GM23338 (cell line): ENCODE measurements at regions not wholly inside any gene's neighbourhood (a gene's known extent, or its start where the extent isn't known, plus 50 kb on each side); places are given as distances from the start of the nearest gene placed in this dataset.

Experiments used
- ATAC-seq: fragments of 200-7000 bp; cut with Tn5 transposase; 3 replicates; pipeline ENCODE4 v1.9.1; 2020
- DNase-seq: peaks from one replicate; pipeline ENCODE4 v3.0.0-alpha.2; 2015; ENCODE audit warnings: low spot score
- H2AFZ ChIP-seq: fragments of 200-600 bp; sonication (generic); 2 replicates; pipeline ENCODE4 v1.8.0; 2016; ENCODE audit warnings: antibody characterized with exemption, mild to moderate bottlenecking, moderate library complexity
- H3F3A ChIP-seq: fragments of 200-600 bp; sonication (generic); replicated peaks from 2 replicates; pipeline ENCODE4 v1.8.0; 2017; ENCODE audit warnings: antibody characterized with exemption, mixed run types, low read depth
- H3K27ac ChIP-seq: fragments of 200-600 bp; sonication (generic); 2 replicates; pipeline ENCODE4 v1.6.1; 2016; ENCODE audit warnings: low read depth
- H3K27me3 ChIP-seq: fragments of 200-600 bp; sonication (generic); 2 replicates; pipeline ENCODE4 v1.8.0; 2016; ENCODE audit warnings: mild to moderate bottlenecking, mixed run types, moderate library complexity; ENCODE audit not compliant: insufficient read depth
- H3K36me3 ChIP-seq: fragments of 200-600 bp; sonication (generic); 2 replicates; pipeline ENCODE4 v1.8.0; 2016; ENCODE audit warnings: mild to moderate bottlenecking; ENCODE audit not compliant: insufficient read depth
- H3K4me1 ChIP-seq: fragments of 200-600 bp; sonication (generic); 2 replicates; pipeline ENCODE4 v1.8.0; 2016; ENCODE audit warnings: mild to moderate bottlenecking, moderate library complexity; ENCODE audit not compliant: insufficient read depth
- H3K4me2 ChIP-seq: fragments of 200-600 bp; sonication (generic); 2 replicates; pipeline ENCODE4 v1.7.1; 2017; ENCODE audit warnings: mixed run types
- H3K4me3 ChIP-seq: fragments of 200-600 bp; sonication (generic); 2 replicates; pipeline ENCODE4 v1.6.1; 2016; ENCODE audit warnings: mixed run types
- H3K79me2 ChIP-seq: fragments of 200-600 bp; sonication (generic); replicated peaks from 2 replicates; pipeline ENCODE4 v1.8.0; 2017; ENCODE audit warnings: mild to moderate bottlenecking; ENCODE audit not compliant: insufficient read depth
- H3K9me2 ChIP-seq: fragments of 200-600 bp; sonication (generic); 2 replicates; pipeline ENCODE4 v1.8.0; 2017; ENCODE audit not compliant: insufficient read depth
- H4K20me1 ChIP-seq: fragments of 200-600 bp; sonication (generic); replicated peaks from 2 replicates; pipeline ENCODE4 v1.8.0; 2017; ENCODE audit warnings: mild to moderate bottlenecking; ENCODE audit not compliant: insufficient read depth
- H3K27ac Mint-ChIP-seq: 2 replicates; pipeline ENCODE4 v1.8.0; 2020; ENCODE audit warnings: inconsistent platforms, mild to moderate bottlenecking, moderate library complexity, mixed read lengths
- H3K27me3 Mint-ChIP-seq: 3 replicates; pipeline ENCODE4 v1.8.0; 2022; ENCODE audit warnings: low read depth, mild to moderate bottlenecking, moderate library complexity, mixed read lengths, inconsistent platforms; ENCODE audit not compliant: insufficient read depth, poor library complexity
- H3K36me3 Mint-ChIP-seq: 3 replicates; pipeline ENCODE4 v1.8.0; 2021; ENCODE audit warnings: low read depth, mild to moderate bottlenecking, inconsistent platforms, moderate library complexity, mixed read lengths
- H3K4me1 Mint-ChIP-seq: 3 replicates; pipeline ENCODE4 v1.8.0; 2020; ENCODE audit warnings: mild to moderate bottlenecking, inconsistent platforms, mixed read lengths
- H3K4me3 Mint-ChIP-seq: 3 replicates; pipeline ENCODE4 v1.8.0; 2021; ENCODE audit warnings: moderate library complexity, mild to moderate bottlenecking, inconsistent platforms, mixed read lengths
- H3K9me3 Mint-ChIP-seq: 3 replicates; pipeline ENCODE4 v1.8.0; 2020; ENCODE audit warnings: moderate library complexity, mild to moderate bottlenecking, inconsistent platforms, mixed read lengths
- CREB1 ChIP-seq: fragments of 250-450 bp; sonication (Bioruptor Pico); IDR thresholded peaks from 2 replicates; pipeline ENCODE4 v1.5.0; 2020; ENCODE audit warnings: low read depth, mild to moderate bottlenecking, moderate library complexity
- CTCF ChIP-seq, 2 experiments: fragments of 200-600 bp in 1 of 2; sonication (generic) in 1 of 2; conservative IDR thresholded peaks; 2 replicates each; pipeline versions ENCODE4 v1.5.1 to v1.6.1; 2016 to 2017; ENCODE audit warnings: antibody characterized with exemption in 2 of 2, low read depth in 2 of 2, mild to moderate bottlenecking in 2 of 2, moderate library complexity in 1 of 2
- ETS1 ChIP-seq: IDR thresholded peaks from 2 replicates; pipeline ENCODE4 v1.6.1; 2016; ENCODE audit warnings: antibody characterized with exemption
- EZH2 ChIP-seq: fragments of 200-600 bp; sonication (generic); IDR thresholded peaks from one replicate; pipeline ENCODE4 v1.8.0; 2017; ENCODE audit warnings: antibody characterized with exemption, mild to moderate bottlenecking, low read depth; ENCODE audit not compliant: unreplicated experiment
- JUNB ChIP-seq: IDR thresholded peaks from one replicate; pipeline ENCODE4 v1.6.1; 2016; ENCODE audit warnings: antibody characterized with exemption; ENCODE audit not compliant: unreplicated experiment
- POLR2AphosphoS5 ChIP-seq: IDR thresholded peaks from 2 replicates; pipeline ENCODE4 v1.6.1; 2016; ENCODE audit warnings: antibody characterized with exemption, low read depth
- REST ChIP-seq: IDR thresholded peaks from one replicate; pipeline ENCODE4 v1.6.1; 2018; ENCODE audit warnings: antibody characterized with exemption; ENCODE audit not compliant: unreplicated experiment
- STAT1 ChIP-seq: IDR thresholded peaks from one replicate; pipeline ENCODE4 v1.6.1; 2016; ENCODE audit warnings: antibody characterized with exemption; ENCODE audit not compliant: unreplicated experiment
- ZNF114 ChIP-seq: fragments of 250-450 bp; sonication (Bioruptor Pico); IDR thresholded peaks from 2 replicates; pipeline ENCODE4 v1.5.0; 2020; ENCODE audit warnings: mild to moderate bottlenecking, moderate library complexity
- ZNF331 ChIP-seq: fragments of 250-450 bp; sonication (Bioruptor Pico); IDR thresholded peaks from 2 replicates; pipeline ENCODE4 v1.5.0; 2020; ENCODE audit warnings: low read depth, mild to moderate bottlenecking, moderate library complexity
- TF ChIP-seq, protein P1 (sequence below): fragments of 250-450 bp; sonication (Bioruptor Pico); IDR thresholded peaks from 2 replicates; pipeline ENCODE4 v1.5.0; 2020; ENCODE audit warnings: mild to moderate bottlenecking, moderate library complexity

GRCh38 chr1:238023137-238023536 lies 132.4 kb upstream of the ZP4 start:
- H3K9me3 Mint-ChIP-seq: peaks cover 5% of the 10 kb centered on the region; the same call in 2 of the 3 replicates
- no peaks in the 10 kb centered on the region for H3K27me3 ChIP-seq
- H3K27me3 Mint-ChIP-seq: peaks cover 3% of the 10 kb centered on the region
- peaks cover 12% of the 10 kb centered on the region; the same call in 1 of the 2 replicates for H3K4me1 ChIP-seq
- peaks cover 6% of the 10 kb centered on the region; the same call in 1 of the 2 replicates for H3K9me2 ChIP-seq
- no peaks in the 10 kb centered on the region for H4K20me1 ChIP-seq
- H3K4me3 ChIP-seq: no peak overlapping the region
- H3K4me2 ChIP-seq: no peak overlapping the region
- DNase-seq (no peak), ATAC-seq (no peak)
- no peak for TF ChIP-seq ETS1
- no peak for TF ChIP-seq JUNB
- TF ChIP-seq ZNF114 (CRISPR knock-in tag): no peak
- no peak for TF ChIP-seq POLR2AphosphoS5
- no peak for TF ChIP-seq REST
- TF ChIP-seq CREB1 (CRISPR knock-in tag): no peak
- TF ChIP-seq CTCF (conservative IDR thresholded peaks at IDR 0.05; ENCODE audit: low read depth in 2 of 2): no peak
- TF ChIP-seq EZH2: no peak
- no peak for TF ChIP-seq STAT1
- TF ChIP-seq ZNF331 (CRISPR knock-in tag): no peak
- TF ChIP-seq, protein P1, sequence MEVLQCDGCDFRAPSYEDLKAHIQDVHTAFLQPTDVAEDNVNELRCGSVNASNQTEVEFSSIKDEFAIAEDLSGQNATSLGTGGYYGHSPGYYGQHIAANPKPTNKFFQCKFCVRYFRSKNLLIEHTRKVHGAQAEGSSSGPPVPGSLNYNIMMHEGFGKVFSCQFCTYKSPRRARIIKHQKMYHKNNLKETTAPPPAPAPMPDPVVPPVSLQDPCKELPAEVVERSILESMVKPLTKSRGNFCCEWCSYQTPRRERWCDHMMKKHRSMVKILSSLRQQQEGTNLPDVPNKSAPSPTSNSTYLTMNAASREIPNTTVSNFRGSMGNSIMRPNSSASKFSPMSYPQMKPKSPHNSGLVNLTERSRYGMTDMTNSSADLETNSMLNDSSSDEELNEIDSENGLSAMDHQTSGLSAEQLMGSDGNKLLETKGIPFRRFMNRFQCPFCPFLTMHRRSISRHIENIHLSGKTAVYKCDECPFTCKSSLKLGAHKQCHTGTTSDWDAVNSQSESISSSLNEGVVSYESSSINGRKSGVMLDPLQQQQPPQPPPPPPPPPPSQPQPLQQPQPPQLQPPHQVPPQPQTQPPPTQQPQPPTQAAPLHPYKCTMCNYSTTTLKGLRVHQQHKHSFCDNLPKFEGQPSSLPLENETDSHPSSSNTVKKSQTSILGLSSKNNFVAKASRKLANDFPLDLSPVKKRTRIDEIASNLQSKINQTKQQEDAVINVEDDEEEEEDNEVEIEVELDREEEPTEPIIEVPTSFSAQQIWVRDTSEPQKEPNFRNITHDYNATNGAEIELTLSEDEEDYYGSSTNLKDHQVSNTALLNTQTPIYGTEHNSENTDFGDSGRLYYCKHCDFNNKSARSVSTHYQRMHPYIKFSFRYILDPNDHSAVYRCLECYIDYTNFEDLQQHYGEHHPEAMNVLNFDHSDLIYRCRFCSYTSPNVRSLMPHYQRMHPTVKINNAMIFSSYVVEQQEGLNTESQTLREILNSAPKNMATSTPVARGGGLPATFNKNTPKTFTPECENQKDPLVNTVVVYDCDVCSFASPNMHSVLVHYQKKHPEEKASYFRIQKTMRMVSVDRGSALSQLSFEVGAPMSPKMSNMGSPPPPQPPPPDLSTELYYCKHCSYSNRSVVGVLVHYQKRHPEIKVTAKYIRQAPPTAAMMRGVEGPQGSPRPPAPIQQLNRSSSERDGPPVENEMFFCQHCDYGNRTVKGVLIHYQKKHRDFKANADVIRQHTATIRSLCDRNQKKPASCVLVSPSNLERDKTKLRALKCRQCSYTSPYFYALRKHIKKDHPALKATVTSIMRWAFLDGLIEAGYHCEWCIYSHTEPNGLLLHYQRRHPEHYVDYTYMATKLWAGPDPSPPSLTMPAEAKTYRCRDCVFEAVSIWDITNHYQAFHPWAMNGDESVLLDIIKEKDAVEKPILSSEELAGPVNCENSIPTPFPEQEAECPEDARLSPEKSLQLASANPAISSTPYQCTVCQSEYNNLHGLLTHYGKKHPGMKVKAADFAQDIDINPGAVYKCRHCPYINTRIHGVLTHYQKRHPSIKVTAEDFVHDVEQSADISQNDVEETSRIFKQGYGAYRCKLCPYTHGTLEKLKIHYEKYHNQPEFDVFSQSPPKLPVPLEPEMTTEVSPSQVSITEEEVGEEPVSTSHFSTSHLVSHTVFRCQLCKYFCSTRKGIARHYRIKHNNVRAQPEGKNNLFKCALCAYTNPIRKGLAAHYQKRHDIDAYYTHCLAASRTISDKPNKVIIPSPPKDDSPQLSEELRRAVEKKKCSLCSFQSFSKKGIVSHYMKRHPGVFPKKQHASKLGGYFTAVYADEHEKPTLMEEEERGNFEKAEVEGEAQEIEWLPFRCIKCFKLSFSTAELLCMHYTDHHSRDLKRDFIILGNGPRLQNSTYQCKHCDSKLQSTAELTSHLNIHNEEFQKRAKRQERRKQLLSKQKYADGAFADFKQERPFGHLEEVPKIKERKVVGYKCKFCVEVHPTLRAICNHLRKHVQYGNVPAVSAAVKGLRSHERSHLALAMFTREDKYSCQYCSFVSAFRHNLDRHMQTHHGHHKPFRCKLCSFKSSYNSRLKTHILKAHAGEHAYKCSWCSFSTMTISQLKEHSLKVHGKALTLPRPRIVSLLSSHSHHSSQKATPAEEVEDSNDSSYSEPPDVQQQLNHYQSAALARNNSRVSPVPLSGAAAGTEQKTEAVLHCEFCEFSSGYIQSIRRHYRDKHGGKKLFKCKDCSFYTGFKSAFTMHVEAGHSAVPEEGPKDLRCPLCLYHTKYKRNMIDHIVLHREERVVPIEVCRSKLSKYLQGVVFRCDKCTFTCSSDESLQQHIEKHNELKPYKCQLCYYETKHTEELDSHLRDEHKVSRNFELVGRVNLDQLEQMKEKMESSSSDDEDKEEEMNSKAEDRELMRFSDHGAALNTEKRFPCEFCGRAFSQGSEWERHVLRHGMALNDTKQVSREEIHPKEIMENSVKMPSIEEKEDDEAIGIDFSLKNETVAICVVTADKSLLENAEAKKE (CRISPR knock-in tag): no peak
- H3K36me3 Mint-ChIP-seq: peaks cover 11% of the 10 kb centered on the region; the same call in 1 of the 3 replicates
- no peak overlapping the region for H2AFZ ChIP-seq
- no peak overlapping the region for H3K4me3 Mint-ChIP-seq
- no peaks in the 10 kb centered on the region for H3K79me2 ChIP-seq
- peaks cover 16% of the 10 kb centered on the region; the same call in 2 of the 3 replicates for H3K4me1 Mint-ChIP-seq
- no peaks in the 10 kb centered on the region for H3K36me3 ChIP-seq
- no peak overlapping the region for H3K27ac ChIP-seq
- no peaks in the 10 kb centered on the region for H3F3A ChIP-seq
- H3K27ac Mint-ChIP-seq: no peak overlapping the region
